GM19452 (cell line): ENCODE measurements at regions not wholly inside any gene's neighbourhood (a gene's known extent, or its start where the extent isn't known, plus 50 kb on each side); places are given as distances from the start of the nearest gene placed in this dataset.

ENCODE experiments used
- ATAC-seq: cut with Tn5 transposase; IDR thresholded peaks from one replicate; pipeline ENCODE4 v1.9.1; 2021; ENCODE audit not compliant: unreplicated experiment

- ATAC-seq: no peak
Measured at GRCh38 chr14:101024686-101025085, 121.2 kb upstream of the RTL1 start.

- ATAC-seq: no peak
Measured at GRCh38 chr14:101025131-101025530, 121.6 kb upstream of the RTL1 start.

- ATAC-seq: no peak
Measured at GRCh38 chr14:101025696-101026095, 122.2 kb upstream of the RTL1 start.

GRCh38 chr14:101026341-101026740, 122.8 kb upstream of the RTL1 start:
- no peak for ATAC-seq

GRCh38 chr14:101027291-101027690, 123.8 kb upstream of the RTL1 start:
- ATAC-seq: no peak

DNA sequence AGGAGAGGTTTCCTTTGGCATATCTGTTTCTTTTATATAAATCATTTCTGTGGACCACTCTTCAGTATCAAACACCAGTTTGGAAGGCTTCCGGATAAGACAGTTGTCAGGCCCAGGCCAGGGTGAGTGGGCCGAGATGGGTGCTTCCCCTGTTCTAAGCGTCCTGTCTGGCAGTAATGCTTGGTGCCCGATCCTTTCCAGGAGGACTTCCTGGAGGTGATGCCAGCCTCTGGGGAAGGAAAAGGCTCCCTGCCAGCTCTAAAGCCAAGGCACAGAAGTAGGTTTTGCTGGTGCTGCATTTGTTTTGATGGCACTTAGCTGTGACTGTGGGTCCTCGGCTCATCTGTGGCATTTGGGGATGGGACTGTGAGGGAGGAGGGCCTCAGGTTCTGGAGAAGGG, 124.4 kb upstream of the RTL1 start:
- ATAC-seq: no peak

DNA sequence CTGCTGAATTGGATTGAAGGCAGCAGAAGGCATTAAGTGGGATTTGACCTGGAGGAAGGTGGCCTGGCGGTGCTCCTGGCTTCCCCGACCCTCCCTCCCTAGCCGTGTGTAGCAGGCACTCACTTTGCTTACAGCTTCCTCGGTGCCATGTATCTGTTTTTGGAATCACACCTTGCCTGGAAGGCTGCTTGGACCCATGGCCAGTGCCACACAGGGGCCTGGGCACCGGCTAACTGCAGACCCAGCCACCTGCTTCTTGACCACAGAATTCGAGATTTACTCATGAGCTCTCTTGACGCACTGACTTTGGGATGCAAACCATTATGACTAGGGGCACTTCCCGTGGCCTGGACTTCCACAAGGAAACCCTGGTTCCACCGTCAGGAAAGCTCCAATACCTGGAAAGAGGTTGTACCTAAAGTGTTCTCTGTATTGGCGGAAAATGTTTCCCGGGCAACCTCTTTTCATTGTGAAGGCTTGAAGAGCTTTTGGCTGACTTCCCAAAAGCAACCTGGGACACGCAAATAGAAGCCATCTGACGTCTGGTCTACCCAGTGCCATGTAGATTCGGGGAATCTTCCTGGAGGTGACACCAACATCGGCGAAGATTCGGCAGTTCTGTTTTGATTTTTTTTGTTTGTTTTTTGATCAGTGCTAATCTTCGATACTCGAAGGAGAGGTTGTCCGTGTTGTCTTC, 125.6 kb upstream of the RTL1 start:
- ATAC-seq: no peak

GRCh38 chr14:101029668-101030290, 126.3 kb upstream of the RTL1 start:
- ATAC-seq: no peak

GRCh38 chr14:101030586-101030985, 127.1 kb upstream of the RTL1 start:
- no peak for ATAC-seq

GRCh38 chr14:101031186-101031585, 127.7 kb upstream of the RTL1 start:
- ATAC-seq: no peak

DNA sequence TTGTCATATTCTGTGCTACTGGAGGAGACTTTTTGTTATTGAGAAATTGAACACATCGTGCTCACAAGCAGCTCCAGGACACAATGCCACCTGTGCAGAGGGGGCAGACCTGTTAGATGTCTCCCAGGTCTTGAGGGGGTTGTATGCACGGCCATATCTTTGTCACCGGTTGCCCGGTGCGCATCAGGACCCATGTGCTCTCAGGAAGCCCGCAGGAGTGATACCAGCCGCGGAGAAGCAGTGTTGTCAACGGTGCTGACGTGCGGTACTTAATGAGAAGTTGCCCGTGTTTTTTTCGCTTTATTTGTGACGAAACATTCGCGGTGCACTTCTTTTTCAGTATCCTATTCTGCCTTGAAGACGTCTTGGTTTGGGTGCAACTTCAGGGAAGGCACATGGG, 128.2 kb upstream of the RTL1 start:
- no peak for ATAC-seq

- no peak for ATAC-seq
Measured at GRCh38 chr14:101032433-101032832, 128.9 kb upstream of the RTL1 start.

GRCh38 chr14:101033006-101033405, 129.5 kb upstream of the RTL1 start:
- ATAC-seq: no peak

DNA sequence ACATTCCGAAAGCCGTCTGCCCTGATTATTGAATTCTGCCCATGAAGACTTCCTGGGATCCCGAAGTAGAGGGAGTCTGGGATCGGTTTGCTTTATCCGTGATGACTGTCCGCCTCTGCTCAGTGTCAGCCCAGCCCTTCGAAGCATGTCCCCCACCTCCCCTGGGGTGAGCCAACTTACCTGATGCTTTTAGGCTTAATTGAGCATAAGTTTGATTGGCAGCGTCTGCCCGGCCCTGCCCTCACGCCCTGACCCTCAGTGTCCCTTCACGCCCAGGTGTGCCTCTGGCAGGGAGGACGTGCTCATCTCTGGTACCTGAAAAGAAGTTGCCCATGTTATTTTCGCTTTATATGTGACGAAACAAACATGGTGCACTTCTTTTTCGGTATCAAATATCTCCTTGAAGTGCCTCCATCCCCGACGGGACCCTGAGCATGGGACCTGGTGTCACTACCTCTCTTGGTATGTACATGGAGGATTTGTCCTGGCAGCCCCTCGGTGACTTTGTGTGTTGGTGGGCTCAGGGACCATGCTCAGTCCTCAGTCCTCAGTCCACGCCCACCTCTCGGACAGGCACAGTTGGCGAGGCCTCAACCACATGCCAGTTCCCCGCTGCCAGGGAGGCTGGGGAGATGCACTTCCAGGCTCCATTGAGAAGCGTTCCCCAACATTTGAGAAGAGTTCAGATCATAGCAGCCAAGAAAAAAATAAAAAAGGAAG, 130.1 kb upstream of the RTL1 start:
- no peak for ATAC-seq

DNA sequence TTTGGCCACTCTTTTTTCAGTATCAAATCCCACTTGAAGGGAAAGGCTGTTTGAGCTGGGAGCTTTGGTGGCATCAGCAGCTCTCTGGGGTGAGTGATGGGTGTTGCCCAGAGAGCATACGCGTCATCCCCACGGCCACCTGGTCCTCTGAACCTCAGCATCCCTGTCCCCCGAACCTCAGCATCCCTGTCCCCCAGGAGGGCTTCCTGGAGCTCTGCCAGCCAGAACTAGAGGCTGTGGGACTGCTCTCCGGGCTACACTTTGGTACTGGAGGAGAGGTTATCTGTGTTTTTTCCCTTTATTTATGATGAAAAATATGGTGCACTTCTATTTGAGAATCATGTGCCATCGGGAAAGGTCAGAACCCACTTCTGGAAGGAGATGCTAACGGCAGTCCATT, 131.5 kb upstream of the RTL1 start:
- ATAC-seq: no peak

DNA sequence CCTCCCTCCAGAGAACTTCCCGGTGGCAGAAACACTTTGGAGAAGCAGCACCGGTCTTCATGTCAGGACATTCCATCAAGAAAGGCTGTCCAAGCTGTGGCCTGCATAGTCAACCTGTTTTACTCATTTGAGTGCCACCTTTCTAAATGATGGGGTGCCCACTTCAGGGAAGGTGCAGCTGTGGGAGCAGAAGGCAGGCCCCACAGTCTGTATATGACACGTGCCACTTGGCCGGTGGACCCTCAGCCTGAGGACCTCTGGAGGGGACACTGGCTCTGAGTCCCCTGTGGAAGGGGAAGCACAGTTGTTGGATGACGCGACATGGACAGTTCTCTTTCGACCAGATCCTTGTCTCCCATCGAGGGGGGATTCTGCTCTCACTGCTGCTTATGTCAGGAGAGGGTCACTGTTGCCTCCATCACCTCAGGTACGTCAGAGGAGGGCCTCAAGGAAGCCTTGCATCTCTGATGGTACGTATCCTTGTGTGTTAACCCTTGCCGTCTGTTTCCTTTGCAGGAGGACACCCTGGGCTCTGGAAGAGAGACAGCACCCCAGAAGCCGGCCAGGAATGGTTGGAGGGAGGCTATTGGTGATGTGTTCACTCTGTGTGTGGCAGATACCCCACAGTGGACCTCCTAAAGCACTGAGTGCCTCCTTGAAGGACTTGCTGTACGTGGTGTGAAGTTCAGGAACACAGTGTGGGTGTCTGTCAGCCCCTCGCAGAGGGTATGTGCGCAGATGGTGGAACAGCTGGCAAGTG, 132.1 kb upstream of the RTL1 start:
- ATAC-seq: no peak

- no peak for ATAC-seq
Measured at GRCh38 chr14:101037021-101037817, 133.7 kb upstream of the RTL1 start.

GRCh38 chr14:101039031-101039754, 135.7 kb upstream of the RTL1 start:
- ATAC-seq: no peak

DNA sequence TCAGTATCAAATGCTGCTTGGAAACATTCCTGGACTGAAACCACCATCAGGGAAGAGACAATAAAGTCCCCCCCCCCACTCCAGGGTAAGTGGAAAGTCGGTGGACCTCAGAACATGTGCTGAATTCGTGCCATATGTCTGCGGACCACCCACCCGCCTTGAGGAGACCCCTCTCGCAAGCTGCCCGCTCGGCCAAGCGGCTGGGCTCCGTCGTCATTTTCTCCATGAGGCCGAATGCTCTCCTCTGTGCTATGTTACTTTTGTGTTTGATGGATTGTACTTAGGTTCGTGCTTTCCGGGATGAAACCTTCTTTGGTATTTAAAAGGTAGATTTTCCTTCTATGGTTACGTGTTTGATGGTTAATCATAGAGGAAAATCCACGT, 136.2 kb upstream of the RTL1 start:
- no peak for ATAC-seq
